Activated T-cell treated with anti-CD3 and anti-CD28 coated beads, Interleukin-2, amount 50 U/mL, for 72 hours (primary cell): ENCODE measurements at regions not wholly inside any gene's neighbourhood (a gene's known extent, or its start where the extent isn't known, plus 50 kb on each side); places are given as distances from the start of the nearest gene placed in this dataset.
"Not testable (repeated sequence)": the region's sequence is repeated elsewhere in the genome, so short reads cannot be mapped to it uniquely, and the experiment has no call there.

ENCODE experiments used
- ATAC-seq, 2 donors: fragments of 150-1000 bp; cut with Tn5 transposase; replicated peaks in 1 of 2; 2 replicates each; pipeline ENCODE4 v1.10.0; 2021; ENCODE audit warnings: moderate library complexity in 2 of 2, mild to moderate bottlenecking in 1 of 2
- DNase-seq, 2 donors: peaks; one replicate each; pipeline ENCODE4 v3.0.0; 2021 to 2022; ENCODE audit warnings: mixed read lengths in 1 of 2
- H3K27ac Mint-ChIP-seq: one replicate; pipeline ENCODE4 v1.8.0; 2022; ENCODE audit warnings: mild to moderate bottlenecking, moderate library complexity, mixed read lengths
- H3K27me3 Mint-ChIP-seq: one replicate; pipeline ENCODE4 v1.8.0; 2022; ENCODE audit warnings: low read depth, mixed read lengths
- H3K36me3 Mint-ChIP-seq, 2 donors: one replicate each; pipeline ENCODE4 v1.8.0; 2022; ENCODE audit warnings: mixed read lengths in 2 of 2, mild to moderate bottlenecking in 1 of 2; ENCODE audit not compliant: insufficient read depth in 2 of 2
- H3K4me1 Mint-ChIP-seq: one replicate; pipeline ENCODE4 v1.8.0; 2022; ENCODE audit warnings: low read depth, mixed read lengths
- H3K4me3 Mint-ChIP-seq, 2 donors: one replicate each; pipeline ENCODE4 v1.8.0; 2022; ENCODE audit warnings: mild to moderate bottlenecking in 2 of 2, mixed read lengths in 2 of 2, moderate library complexity in 2 of 2
- H3K9me3 Mint-ChIP-seq, 2 donors: one replicate each; pipeline ENCODE4 v1.8.0; 2022; ENCODE audit warnings: mixed read lengths in 2 of 2

DNA sequence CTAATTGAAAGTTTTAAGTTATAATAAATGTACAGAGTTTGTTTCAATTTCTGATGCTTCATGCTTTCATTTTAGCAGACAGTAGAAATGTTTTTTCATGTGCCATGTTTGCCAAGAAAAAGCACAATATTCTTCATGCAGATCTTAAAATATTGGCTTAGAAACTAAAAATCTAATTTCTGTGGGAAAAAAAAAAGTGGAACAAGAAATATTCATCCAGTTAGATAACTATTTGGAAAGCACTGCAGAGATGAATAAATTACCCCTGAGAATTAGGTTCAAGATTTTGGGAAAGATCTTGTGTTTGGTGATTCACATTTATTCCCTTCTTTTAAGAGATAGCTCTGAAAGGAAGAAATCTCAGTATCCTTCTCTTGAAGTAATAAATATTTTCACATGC lies 912.5 kb downstream of the C4orf33 start:
- ATAC-seq (no peak), DNase-seq (no peak)
- Mint-ChIP-seq H3K4me3 (no peak overlapping the region), H3K36me3 (no peaks in the 10 kb centered on the region), H3K4me1 (no peaks in the 10 kb centered on the region), H3K27me3 (no peaks in the 10 kb centered on the region), H3K9me3 (no peaks in the 10 kb centered on the region), H3K27ac (no peak overlapping the region)

DNA sequence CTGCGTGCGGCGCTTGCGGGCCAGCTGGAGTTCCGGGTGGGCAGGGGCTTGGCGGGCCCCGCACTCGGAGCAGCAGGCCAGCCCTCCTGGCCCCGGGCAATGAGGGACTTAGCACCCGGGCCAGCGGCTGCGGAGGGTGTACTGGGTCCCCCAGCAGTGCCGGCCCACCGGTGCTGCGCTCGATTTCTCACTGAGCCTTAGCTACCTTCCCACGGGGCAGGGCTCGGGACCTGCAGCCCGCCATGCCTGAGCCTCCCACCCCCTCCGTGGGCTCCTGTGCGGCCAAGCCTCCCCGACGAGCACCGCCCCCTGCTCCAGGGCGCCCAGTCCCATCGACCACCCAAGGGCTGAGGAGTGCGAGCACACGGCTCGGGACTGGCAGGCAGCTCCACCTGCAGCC lies 916.9 kb downstream of the C4orf33 start:
- DNase-seq, H3K36me3 Mint-ChIP-seq, H3K27ac Mint-ChIP-seq, ATAC-seq, H3K9me3 Mint-ChIP-seq, H3K4me3 Mint-ChIP-seq, H3K27me3 Mint-ChIP-seq, H3K4me1 Mint-ChIP-seq: not testable (repeated sequence)

DNA sequence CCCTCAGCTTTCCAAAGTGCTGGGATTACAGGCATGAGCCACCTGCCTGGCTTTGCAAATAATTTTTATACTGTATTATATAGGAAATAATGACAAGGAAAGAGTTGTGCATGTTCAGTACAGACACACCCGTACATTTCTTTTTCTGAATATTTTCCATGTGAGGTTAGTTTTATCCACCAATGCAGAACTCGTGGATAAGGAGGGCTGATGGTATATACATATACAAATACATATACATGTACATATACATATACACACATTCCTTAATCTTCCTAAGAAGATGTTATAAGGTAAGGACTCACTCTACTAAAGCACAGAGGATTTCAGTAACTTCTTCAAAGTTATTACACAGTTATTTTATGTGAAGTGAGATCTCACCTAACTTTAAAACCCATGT lies 925.8 kb downstream of the C4orf33 start:
- Mint-ChIP-seq H3K27ac (no peak overlapping the region), H3K27me3 (no peaks in the 10 kb centered on the region), H3K4me3 (no peak overlapping the region), H3K4me1 (no peaks in the 10 kb centered on the region), H3K36me3 (no peaks in the 10 kb centered on the region), H3K9me3 (no peaks in the 10 kb centered on the region)
- DNase-seq, result no peak
- ATAC-seq, result no peak

DNA sequence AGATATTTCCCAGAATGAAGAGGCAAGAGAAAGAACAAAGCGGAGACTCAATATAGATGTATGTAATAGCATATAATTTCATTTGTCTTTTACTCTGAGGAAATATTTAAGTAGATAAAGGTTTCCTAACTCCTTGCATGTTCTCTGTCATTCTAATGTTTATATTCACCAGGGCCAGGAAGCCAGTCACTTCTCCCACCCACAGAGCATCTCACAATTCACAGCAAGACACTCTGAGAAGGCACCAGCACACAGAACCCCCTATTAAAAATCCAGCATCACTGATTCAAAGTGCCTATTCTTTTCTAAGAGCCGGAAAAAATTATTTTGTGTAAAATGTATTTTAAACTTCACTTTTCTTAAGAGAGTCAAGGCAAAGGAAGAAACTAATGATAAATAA lies 927.1 kb downstream of the C4orf33 start:
- DNase-seq, result no peak
- H3K27ac Mint-ChIP-seq, result no peak overlapping the region
- no peak overlapping the region for H3K4me3 Mint-ChIP-seq
- H3K27me3 Mint-ChIP-seq, result no peaks in the 10 kb centered on the region
- H3K9me3 Mint-ChIP-seq, result no peaks in the 10 kb centered on the region
- no peak for ATAC-seq
- no peaks in the 10 kb centered on the region for H3K4me1 Mint-ChIP-seq
- no peaks in the 10 kb centered on the region for H3K36me3 Mint-ChIP-seq

DNA sequence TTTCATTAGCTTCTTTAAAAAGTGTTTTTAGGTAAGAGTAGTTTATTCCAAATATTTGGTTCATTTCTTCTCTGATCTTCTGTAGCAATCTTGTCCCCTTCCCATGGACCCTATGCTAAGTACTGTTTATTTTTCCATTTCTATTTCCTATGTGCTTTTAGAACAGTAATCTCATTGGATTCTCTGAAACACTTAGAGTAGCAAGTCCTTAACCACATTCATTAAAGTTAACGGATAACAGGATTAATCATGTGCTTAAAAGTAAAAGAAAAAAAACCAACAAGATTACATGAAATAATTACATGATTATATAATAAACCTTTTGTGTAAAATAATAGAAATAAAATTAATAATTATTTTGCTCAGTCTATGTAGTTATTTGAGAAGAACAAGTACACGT lies 929.7 kb downstream of the C4orf33 start:
- no peaks in the 10 kb centered on the region for H3K9me3 Mint-ChIP-seq
- no peaks in the 10 kb centered on the region for H3K27me3 Mint-ChIP-seq
- DNase-seq, result no peak
- H3K36me3 Mint-ChIP-seq, result peaks cover 0 to 1% of the 10 kb centered on the region in 2 donors
- no peak for ATAC-seq
- H3K27ac Mint-ChIP-seq, result no peak overlapping the region
- H3K4me1 Mint-ChIP-seq, result no peaks in the 10 kb centered on the region
- no peak overlapping the region for H3K4me3 Mint-ChIP-seq

DNA sequence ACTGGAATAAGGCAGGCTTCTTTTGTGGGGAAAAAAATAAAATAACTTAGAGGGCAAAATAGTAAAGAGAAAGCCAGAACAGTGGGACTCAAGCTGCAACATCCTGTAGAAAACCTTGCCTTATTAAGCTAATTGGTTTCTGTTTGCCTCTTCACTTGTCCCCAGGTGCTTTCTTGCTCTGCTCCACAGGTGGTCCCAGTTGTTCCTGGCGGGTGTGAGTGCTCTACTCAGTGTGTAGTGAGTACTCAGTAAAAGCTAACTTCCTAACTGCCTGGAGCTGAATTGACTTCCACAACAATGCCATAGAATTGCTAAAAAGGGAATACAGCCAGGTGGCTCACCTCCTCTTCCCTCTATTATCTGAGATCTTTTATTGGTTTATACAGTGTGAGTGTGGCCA lies 930.2 kb downstream of the C4orf33 start:
- no peak for ATAC-seq
- Mint-ChIP-seq H3K36me3 (peaks cover 0 to 1% of the 10 kb centered on the region in 2 donors), H3K4me1 (no peaks in the 10 kb centered on the region), H3K4me3 (no peak overlapping the region), H3K9me3 (no peaks in the 10 kb centered on the region), H3K27ac (no peak overlapping the region), H3K27me3 (no peaks in the 10 kb centered on the region)
- DNase-seq, result no peak

DNA sequence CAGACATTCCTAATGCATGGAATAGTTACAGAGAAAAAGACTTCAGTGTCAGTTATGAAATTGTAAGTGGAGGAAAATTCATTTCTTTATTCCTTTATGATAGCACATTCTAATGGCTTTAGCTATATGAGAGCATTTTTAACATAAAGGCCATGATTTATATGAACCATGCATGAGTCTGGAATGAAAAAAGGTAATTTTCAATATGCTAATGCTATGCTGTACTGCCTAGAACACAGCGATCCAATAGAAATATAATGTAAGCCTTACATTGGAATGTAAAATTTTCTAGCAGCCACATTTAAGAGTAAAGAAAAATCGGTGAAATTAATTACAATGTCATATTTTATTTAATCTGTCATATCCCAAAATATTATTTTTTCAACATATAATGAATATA lies 932.0 kb downstream of the C4orf33 start:
- DNase-seq, result no peak
- Mint-ChIP-seq H3K4me3 (no peak overlapping the region), H3K27ac (no peak overlapping the region), H3K27me3 (no peaks in the 10 kb centered on the region), H3K4me1 (no peaks in the 10 kb centered on the region), H3K9me3 (peaks cover 0 to 2% of the 10 kb centered on the region in 2 donors), H3K36me3 (peaks cover 0 to 1% of the 10 kb centered on the region in 2 donors)
- no peak for ATAC-seq

DNA sequence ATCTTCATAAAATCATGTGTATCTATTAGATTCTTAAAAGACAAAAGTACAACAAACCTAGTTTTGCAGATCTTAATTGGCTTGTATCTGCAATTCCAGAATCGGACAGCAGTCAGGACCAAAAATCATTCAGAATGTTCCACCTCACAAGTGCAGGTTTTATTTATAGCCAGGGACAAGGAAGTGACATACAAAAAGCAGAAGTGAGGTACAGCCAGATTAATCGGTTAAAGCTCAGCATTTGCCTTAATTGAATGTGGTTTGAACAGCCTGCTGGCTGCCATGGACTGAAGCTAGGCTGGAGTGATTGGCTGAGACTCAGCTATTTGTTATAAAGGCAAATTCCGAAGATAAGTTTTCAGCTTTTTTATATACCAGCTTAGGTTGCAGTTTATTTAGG lies 932.6 kb downstream of the C4orf33 start:
- peaks cover 0 to 2% of the 10 kb centered on the region in 2 donors for H3K9me3 Mint-ChIP-seq
- H3K36me3 Mint-ChIP-seq, result peaks cover 0 to 1% of the 10 kb centered on the region in 2 donors
- ATAC-seq (no peak), DNase-seq (no peak)
- no peaks in the 10 kb centered on the region for H3K27me3 Mint-ChIP-seq
- no peak overlapping the region for H3K27ac Mint-ChIP-seq
- H3K4me3 Mint-ChIP-seq, result no peak overlapping the region
- H3K4me1 Mint-ChIP-seq, result no peaks in the 10 kb centered on the region

DNA sequence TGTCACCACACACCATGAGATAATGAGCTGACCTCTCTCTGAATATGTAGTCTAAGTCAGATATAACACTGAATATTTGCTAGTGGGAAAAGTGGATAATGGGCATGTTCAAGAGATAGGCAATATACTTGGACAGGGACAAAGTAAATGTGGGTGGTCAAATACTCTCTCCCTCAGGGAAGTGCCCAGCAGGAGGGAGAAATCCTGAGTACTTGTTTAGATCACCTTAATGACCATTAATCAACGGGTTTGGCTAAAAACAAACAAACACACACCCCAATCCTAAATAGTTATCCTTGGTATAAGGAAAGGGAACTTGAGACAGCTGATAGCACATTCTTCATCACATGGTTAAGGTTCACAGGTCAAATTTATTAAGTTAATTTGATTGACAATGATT lies 933.5 kb downstream of the C4orf33 start:
- H3K36me3 Mint-ChIP-seq, result peaks cover 0 to 1% of the 10 kb centered on the region in 2 donors
- peaks cover 0 to 2% of the 10 kb centered on the region in 2 donors for H3K9me3 Mint-ChIP-seq
- no peak for ATAC-seq
- H3K4me3 Mint-ChIP-seq, result no peak overlapping the region
- no peaks in the 10 kb centered on the region for H3K27me3 Mint-ChIP-seq
- no peak for DNase-seq
- no peak overlapping the region for H3K27ac Mint-ChIP-seq
- no peaks in the 10 kb centered on the region for H3K4me1 Mint-ChIP-seq

DNA sequence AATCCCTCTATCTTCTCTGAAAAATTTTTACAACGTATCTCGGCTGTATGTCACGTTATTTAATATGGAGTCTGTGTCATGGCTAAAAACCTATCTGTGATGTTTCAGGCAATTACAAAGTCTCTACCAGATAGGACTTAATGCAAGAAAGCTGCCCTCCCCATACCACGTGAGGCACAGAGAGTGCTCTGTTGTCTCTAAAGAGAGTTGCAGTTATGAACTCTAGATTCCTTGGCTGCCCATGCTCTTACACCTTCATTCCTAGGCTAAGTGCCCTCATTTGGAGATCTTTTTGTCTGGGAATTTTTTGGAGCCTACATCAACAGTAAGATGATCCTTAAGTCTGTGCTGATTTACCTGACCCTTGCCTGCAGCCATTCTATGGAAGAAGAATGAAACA lies 935.9 kb downstream of the C4orf33 start:
- no peak for ATAC-seq
- peaks cover 0 to 1% of the 10 kb centered on the region in 2 donors for H3K36me3 Mint-ChIP-seq
- no peak overlapping the region for H3K4me3 Mint-ChIP-seq
- peaks cover 0 to 2% of the 10 kb centered on the region in 2 donors for H3K9me3 Mint-ChIP-seq
- H3K27me3 Mint-ChIP-seq, result no peaks in the 10 kb centered on the region
- no peaks in the 10 kb centered on the region for H3K4me1 Mint-ChIP-seq
- H3K27ac Mint-ChIP-seq, result no peak overlapping the region
- DNase-seq, result no peak

DNA sequence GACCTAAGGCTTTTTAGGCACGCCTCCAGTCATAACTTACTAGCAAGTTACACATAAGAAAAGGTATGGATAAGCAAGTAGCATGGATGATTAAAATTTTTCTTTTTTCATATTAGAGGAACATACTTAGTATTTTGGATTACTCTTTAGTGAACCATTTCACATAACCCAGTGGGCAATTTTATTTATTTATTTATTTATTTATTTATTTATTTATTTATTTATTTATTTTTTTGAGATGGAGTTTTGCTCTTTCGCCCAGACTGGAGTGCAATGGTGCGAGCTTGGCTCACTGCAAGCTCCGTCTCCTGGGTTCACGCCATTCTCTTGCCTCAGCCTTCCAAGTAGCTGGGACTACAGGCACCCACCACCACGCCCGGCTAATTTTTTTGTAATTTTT lies 937.7 kb downstream of the C4orf33 start:
- DNase-seq, H3K9me3 Mint-ChIP-seq: not testable (repeated sequence)

DNA sequence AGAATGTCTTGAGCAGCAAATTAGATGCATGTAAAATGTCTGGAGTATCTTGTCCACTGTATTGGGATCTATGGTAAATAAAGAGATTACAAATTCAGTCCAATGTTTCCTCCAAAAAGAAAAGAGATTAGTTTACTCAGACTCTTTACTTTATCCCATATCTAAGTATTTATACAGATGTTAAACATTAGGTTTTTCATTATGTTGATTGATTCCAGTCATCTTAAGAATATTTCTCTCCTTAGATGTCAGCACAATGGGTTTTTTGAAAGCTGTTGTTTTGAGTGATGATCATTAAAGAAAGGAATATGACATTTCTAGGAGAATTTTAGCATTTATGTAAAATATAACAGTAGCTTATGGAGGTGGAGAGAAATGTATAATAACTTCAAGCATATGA lies 938.9 kb downstream of the C4orf33 start:
- H3K9me3 Mint-ChIP-seq, result peaks cover 2 to 5% of the 10 kb centered on the region in 2 donors
- no peaks in the 10 kb centered on the region for H3K4me1 Mint-ChIP-seq
- H3K36me3 Mint-ChIP-seq, result no peaks in the 10 kb centered on the region
- H3K4me3 Mint-ChIP-seq, result no peak overlapping the region
- H3K27me3 Mint-ChIP-seq, result no peaks in the 10 kb centered on the region
- ATAC-seq, result no peak
- no peak for DNase-seq
- no peak overlapping the region for H3K27ac Mint-ChIP-seq

More for the DNA sequence above, 937.7 kb downstream of the C4orf33 start:
- H3K27ac Mint-ChIP-seq, H3K4me1 Mint-ChIP-seq, H3K36me3 Mint-ChIP-seq, H3K4me3 Mint-ChIP-seq, ATAC-seq, H3K27me3 Mint-ChIP-seq: not testable (repeated sequence)

DNA sequence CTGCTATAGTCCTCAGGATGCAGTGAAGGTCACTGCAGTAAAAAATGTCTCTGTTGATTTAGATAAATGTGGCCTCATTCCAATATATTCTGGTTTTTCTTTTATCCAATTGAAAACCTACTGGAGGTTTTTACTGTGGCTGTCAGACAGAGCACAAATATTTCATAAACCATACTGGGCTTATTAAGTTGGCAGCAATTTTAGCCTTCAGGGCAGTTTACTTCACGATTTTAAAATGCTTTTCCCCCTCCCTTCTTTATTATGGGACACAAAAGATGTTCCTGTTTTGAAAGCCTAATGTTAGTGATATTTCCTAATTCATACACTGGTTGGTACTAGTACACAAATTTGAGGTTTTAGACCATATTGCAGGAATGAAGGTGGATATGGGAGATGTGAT lies 939.4 kb downstream of the C4orf33 start:
- Mint-ChIP-seq H3K27ac (no peak overlapping the region), H3K4me1 (no peaks in the 10 kb centered on the region), H3K9me3 (peaks cover 2 to 5% of the 10 kb centered on the region in 2 donors), H3K27me3 (no peaks in the 10 kb centered on the region), H3K36me3 (no peaks in the 10 kb centered on the region), H3K4me3 (no peak overlapping the region)
- no peak for DNase-seq
- no peak for ATAC-seq

DNA sequence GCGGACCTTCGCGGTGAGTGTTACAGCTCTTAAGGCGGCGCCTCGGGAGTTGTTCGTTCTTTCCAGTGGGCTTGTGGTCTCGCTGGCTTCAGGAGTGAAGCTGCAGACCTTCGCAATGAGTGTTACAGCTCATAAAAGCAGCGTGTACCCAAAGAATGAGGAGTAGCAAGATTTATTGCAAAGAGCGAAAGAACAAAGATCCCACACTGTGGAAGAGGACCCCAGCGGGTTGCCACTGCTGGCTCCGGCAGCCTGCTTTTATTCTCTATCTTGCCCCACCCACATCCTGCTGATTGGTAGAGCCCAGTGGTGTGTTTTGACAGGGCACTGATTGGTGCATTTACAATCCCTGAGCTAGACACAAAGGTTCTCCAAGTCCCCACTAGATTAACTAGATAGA lies 941.9 kb downstream of the C4orf33 start:
- H3K4me1 Mint-ChIP-seq, ATAC-seq, H3K36me3 Mint-ChIP-seq, H3K27me3 Mint-ChIP-seq, H3K27ac Mint-ChIP-seq, DNase-seq, H3K4me3 Mint-ChIP-seq, H3K9me3 Mint-ChIP-seq: not testable (repeated sequence)
